Stimulated activated CD4-positive, alpha-beta T cell treated with anti-CD3 and anti-CD28 coated beads, Interleukin-12 subunit alpha, Interleukin-12 subunit beta, amount 100 ng/mL, for 48 hours (primary cell): ENCODE measurements at regions not wholly inside any gene's neighbourhood (a gene's known extent, or its start where the extent isn't known, plus 50 kb on each side); places are given as distances from the start of the nearest gene placed in this dataset.

ENCODE experiments used
- DNase-seq, 3 donors: peaks; one replicate each; pipeline ENCODE4 v3.0.0-alpha.2; 2020; ENCODE audit warnings: low read depth in 2 of 3, low spot score in 1 of 3

- no peak for DNase-seq
These were observed 75.0 kb upstream of the LHX1 start for GRCh38 chr17:36862116-36862920.

DNA sequence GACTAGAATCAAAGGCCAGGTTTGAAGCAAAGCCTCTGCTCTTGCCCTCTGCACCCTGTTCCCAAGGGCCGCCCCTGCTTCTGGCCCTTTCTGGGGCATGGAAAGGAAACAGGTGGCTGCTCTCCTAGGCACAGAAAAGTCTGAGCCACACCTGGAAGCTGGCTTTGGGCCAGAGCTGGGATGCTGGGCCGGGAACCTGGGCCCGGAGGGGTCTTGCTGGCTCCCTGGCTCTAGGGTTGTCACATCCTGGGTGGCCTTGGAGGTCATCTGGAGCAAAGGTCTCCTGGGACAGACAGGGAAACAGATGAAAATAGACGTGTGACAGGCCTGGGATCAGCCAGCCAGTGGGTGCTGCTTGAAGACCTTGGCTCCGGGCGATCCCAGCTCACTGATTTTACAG, 74.1 kb upstream of the LHX1 start:
- DNase-seq: no peak

GRCh38 chr17:36863676-36864612, 73.3 kb upstream of the LHX1 start:
- DNase-seq: no peak

- no peak for DNase-seq
These were observed 72.3 kb upstream of the LHX1 start for GRCh38 chr17:36864827-36865430.

GRCh38 chr17:36867716-36868341, 69.4 kb upstream of the LHX1 start:
- DNase-seq: no peak

GRCh38 chr17:36868777-36869176, 68.5 kb upstream of the LHX1 start:
- no peak for DNase-seq

GRCh38 chr17:36869441-36869840, 67.8 kb upstream of the LHX1 start:
- DNase-seq: no peak

GRCh38 chr17:36869856-36870719, 67.2 kb upstream of the LHX1 start:
- no peak for DNase-seq

- DNase-seq: no peak
These were observed 66.6 kb upstream of the LHX1 start for GRCh38 chr17:36870720-36870999.

- no peak for DNase-seq
These were observed 61.5 kb upstream of the LHX1 start for GRCh38 chr17:36875698-36876293.

DNA sequence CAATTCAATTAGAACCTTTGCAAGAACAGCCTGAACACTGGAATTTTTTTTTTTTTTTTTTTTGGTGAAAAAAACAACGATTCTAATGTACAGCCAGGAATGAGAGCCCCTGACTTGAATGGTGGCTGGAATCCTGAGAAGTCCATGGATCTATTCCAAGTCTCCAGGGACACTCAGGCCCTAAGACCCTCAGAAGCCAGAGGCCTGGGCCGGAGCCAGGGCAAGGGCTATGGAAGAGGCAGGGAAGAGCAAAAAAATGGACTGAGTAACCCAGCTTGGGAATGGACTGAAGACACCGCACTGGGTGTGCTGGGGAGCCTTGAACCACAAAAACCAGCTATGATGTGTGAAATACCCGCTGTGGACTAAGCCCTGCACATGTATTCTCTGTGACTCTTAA, 60.3 kb upstream of the LHX1 start:
- DNase-seq: no peak

- no peak for DNase-seq
These were observed 59.5 kb upstream of the LHX1 start for GRCh38 chr17:36877771-36878170.

GRCh38 chr17:36878216-36878615, 59.1 kb upstream of the LHX1 start:
- no peak for DNase-seq

DNA sequence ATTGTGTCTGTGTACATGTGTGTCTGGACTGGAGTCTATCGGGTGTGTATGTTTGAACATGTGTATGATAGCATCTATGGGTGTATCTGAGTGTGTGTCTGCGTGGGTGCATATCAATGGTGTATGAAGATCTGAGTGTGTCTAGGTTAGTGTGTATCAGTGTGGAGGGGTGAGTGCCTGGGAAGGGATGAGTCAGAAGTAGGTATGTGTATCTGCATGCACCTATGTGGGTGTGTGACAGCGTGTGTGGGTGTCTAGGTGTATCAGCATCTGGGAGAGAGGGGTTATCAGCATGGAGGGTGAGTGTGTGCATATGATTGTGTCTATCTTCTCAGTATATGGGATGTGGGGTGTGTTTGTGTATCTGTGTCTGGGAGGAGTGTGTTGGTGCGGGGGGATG, 58.2 kb upstream of the LHX1 start:
- DNase-seq: no peak

GRCh38 chr17:36879624-36880131, 57.6 kb upstream of the LHX1 start:
- DNase-seq: no peak

DNA sequence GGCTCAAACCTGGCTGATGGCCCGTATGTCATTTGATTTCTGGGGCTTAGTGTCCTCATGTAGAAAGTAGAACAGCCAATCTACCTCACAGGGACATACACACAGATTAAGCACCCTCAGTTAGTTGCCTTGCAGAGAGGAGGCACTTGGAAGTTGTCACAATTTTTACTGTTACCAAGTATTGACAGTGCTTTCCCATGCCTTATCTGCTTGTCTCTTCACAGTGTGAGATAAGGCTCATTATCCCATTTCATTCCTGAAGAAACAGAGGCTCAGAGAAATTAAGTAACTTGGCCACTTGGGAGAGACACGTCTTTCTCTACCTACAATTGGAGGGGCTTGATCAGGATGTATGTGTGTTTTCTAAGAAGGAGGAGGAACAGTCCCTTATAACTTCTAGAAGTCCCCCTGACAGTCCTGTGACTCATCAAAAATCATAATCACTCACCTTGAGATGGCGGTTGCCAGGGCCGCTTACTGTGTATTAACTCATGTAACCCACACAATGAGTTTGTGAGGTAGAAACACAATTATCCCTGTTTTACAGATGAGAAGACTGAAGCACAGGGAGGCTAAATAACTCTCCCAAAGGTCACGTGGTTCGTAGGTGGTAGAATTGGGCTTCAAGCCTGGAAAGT, 56.9 kb upstream of the LHX1 start:
- DNase-seq: no peak

DNA sequence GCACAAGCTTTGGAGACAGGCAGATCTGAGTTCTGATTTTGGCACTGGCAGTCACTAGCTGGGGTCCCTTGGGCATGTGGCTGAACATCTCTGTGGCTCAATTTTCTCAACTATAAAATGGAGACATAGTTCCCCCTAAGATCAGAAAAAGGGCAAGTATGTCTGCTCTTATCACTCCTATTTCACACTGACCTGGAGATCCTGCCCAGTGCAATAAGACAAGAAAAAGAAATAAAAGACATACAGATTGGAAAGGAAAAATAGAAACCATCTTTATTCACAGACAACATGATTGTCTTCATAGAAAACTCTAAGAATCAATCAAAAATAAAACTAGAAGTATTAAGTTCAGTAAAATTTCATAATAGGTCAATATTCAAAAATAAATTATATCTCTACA, 56.0 kb upstream of the LHX1 start:
- DNase-seq: no peak

DNA sequence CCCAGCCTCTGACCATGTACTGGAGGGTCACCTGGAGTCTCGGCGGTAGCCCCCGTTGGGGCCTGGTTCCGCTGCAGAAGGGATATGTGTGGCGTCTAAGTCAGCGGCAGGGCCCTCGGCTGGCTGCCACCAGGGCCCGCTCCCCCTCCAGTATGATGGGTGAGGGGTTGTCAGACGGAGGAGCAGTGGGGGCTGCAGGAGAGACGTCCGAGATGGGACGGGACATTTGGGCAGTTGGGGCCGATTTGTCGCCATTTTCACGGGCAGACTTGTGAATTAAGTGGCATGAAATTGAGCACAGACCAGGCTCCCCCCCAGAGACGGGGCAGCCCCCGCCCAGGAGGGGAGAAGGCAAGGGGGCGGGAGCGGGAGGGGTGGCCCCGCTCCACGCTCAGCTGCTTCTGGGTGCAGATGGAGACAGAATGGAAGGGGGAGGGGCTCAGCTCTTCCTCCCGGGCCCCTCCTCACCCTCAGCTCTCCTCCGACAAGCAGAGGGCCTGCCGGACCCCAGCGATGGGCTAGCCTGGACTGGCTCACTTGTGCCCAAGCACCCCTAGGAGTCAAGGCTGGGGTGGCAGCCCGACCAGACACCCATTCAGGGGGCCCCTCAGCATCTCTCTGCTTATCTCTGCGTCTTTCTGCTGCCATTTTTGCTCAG, 52.7 kb upstream of the LHX1 start:
- DNase-seq: no peak

GRCh38 chr17:36885153-36885735, 52.0 kb upstream of the LHX1 start:
- no peak for DNase-seq
